Mesendoderm (in vitro differentiated cells): ENCODE measurements at regions not wholly inside any gene's neighbourhood (a gene's known extent, or its start where the extent isn't known, plus 50 kb on each side); places are given as distances from the start of the nearest gene placed in this dataset.

ENCODE experiments used
- DNase-seq: peaks from one replicate; pipeline ENCODE4 v3.0.0; 2013
- H2AK5ac ChIP-seq: 2 replicates; pipeline ENCODE4 v1.6.1; 2013; ENCODE audit warnings: low read length, inconsistent platforms
- H2BK120ac ChIP-seq: 2 replicates; pipeline ENCODE4 v1.6.1; 2013; ENCODE audit warnings: low read depth, mild to moderate bottlenecking, low read length, moderate library complexity, mixed read lengths
- H2BK15ac ChIP-seq: replicated peaks from 2 replicates; pipeline ENCODE4 v1.6.1; 2013; ENCODE audit warnings: low read depth, mild to moderate bottlenecking, moderate library complexity
- H2BK5ac ChIP-seq: 2 replicates; pipeline ENCODE4 v1.6.1; 2013; ENCODE audit warnings: low read length, inconsistent platforms
- H3K18ac ChIP-seq: 2 replicates; pipeline ENCODE4 v1.6.1; 2013; ENCODE audit warnings: mild to moderate bottlenecking, low read length, mixed read lengths
- H3K23ac ChIP-seq: one replicate; pipeline ENCODE4 v1.6.1; 2013; ENCODE audit warnings: low read length
- H3K27ac ChIP-seq: 2 replicates; pipeline ENCODE4 v1.5.1; 2013; ENCODE audit warnings: low read depth, mild to moderate bottlenecking, inconsistent platforms, low read length, moderate library complexity
- H3K27me3 ChIP-seq: 2 replicates; pipeline ENCODE4 v1.6.1; 2013; ENCODE audit warnings: low read length, control low read depth, mild to moderate bottlenecking, inconsistent platforms; ENCODE audit not compliant: insufficient read depth, poor library complexity
- H3K36me3 ChIP-seq: 2 replicates; pipeline ENCODE4 v1.6.1; 2013; ENCODE audit warnings: low read length, inconsistent platforms; ENCODE audit not compliant: control insufficient read depth, insufficient read depth
- H3K4ac ChIP-seq: one replicate; pipeline ENCODE4 v1.6.1; 2013; ENCODE audit warnings: low read depth, mild to moderate bottlenecking, low read length, moderate library complexity
- H3K4me1 ChIP-seq: 2 replicates; pipeline ENCODE4 v1.6.1; 2013; ENCODE audit warnings: low read depth, low read length, inconsistent platforms; ENCODE audit not compliant: control insufficient read depth
- H3K4me2 ChIP-seq: 2 replicates; pipeline ENCODE4 v1.6.1; 2013; ENCODE audit warnings: low read length
- H3K4me3 ChIP-seq: 2 replicates; pipeline ENCODE4 v1.5.1; 2013; ENCODE audit warnings: mild to moderate bottlenecking, low read length
- H3K56ac ChIP-seq: one replicate; pipeline ENCODE4 v1.6.1; 2013; ENCODE audit warnings: low read length
- H3K79me1 ChIP-seq: 2 replicates; pipeline ENCODE4 v1.6.1; 2013; ENCODE audit warnings: low read length, inconsistent platforms
- H3K79me2 ChIP-seq: 2 replicates; pipeline ENCODE4 v1.6.1; 2013; ENCODE audit warnings: mild to moderate bottlenecking, low read length; ENCODE audit not compliant: control insufficient read depth, insufficient read depth
- H3K9ac ChIP-seq: 2 replicates; pipeline ENCODE4 v1.6.1; 2013; ENCODE audit warnings: low read length, inconsistent platforms
- H4K5ac ChIP-seq: one replicate; pipeline ENCODE4 v1.6.1; 2013; ENCODE audit warnings: low read length
- H4K8ac ChIP-seq: one replicate; pipeline ENCODE4 v1.6.1; 2013; ENCODE audit warnings: low read depth, mild to moderate bottlenecking, control low read depth, low read length, moderate library complexity
- WGBS: extraction: QIAGEN DNeasy Blood & Tissue Kit; methylation state at CpG from one replicate; pipeline ENCODE4 v1.1.7; 2013; ENCODE audit warnings: low lambda C conversion rate, missing lambda C conversion rate; ENCODE audit not compliant: insufficient coverage; ENCODE audit errors: extremely low coverage; 5-methylcytosine and 5-hydroxymethylcytosine counted together

DNA sequence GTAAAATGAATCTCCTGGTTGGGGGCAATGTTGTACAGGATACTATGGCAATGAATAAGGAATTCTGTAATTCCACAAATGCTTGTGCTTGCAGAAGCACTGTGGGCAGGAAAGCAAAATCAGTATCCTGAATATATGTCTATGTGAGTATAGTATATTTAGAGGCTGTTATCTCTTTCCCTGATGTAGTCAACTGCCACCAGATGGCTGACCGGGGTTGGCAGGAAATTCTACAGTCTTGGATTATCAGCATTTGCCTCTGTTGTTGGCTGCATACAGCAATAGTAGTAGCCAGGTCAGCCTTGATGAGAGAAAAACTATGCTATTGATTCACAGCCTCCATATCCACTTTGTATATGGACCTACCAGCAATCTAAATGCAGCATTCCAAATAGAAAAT, 425.1 kb upstream of the JAG1 start:
- no CpG with 5 or more reads among the region's 1 CpG for WGBS
- Histone ChIP-seq H2BK5ac (no peak overlapping the region), H3K79me2 (no peaks in the 10 kb centered on the region), H3K27ac (no peak overlapping the region), H2BK15ac (no peak overlapping the region), H3K27me3 (no peaks in the 10 kb centered on the region), H3K18ac (no peak overlapping the region), H3K23ac (no peak overlapping the region), H3K36me3 (no peaks in the 10 kb centered on the region), H3K4me2 (no peak overlapping the region), H2AK5ac (no peak overlapping the region), H4K5ac (no peak overlapping the region), H3K79me1 (no peaks in the 10 kb centered on the region), H3K56ac (no peak overlapping the region), H2BK120ac (no peak overlapping the region), H3K4ac (no peak overlapping the region), H3K4me3 (no peak overlapping the region), H4K8ac (no peak overlapping the region), H3K9ac (no peak overlapping the region), H3K4me1 (no peaks in the 10 kb centered on the region)
- peak; percentile 20 for DNase-seq

DNA sequence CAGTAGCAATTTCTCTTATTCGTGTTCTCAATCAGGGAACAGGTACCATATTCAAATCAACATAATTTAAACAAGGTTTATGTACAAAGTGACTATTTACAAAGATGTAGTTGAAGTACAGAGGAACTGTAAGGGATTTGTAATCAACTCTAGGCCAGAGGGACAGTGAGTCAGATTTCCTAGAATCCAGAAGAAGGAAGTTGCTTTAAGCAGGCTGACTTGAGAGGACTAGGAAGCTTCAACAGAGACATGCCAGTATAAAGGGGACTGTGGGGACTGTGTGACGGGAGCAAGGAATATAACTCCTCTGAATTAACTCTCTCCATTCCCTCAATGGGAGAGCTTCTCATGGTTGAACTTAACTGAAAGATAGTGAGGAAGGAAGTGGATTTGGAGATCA, 427.4 kb upstream of the JAG1 start:
- H3K79me1 ChIP-seq, result no peaks in the 10 kb centered on the region
- no peak overlapping the region for H3K18ac ChIP-seq
- no peak overlapping the region for H2AK5ac ChIP-seq
- H3K27ac ChIP-seq, result no peak overlapping the region
- DNase-seq, result no peak
- no peak overlapping the region for H2BK120ac ChIP-seq
- H2BK15ac ChIP-seq, result no peak overlapping the region
- no peaks in the 10 kb centered on the region for H3K79me2 ChIP-seq
- no peak overlapping the region for H4K5ac ChIP-seq
- H3K4ac ChIP-seq, result no peak overlapping the region
- no peak overlapping the region for H4K8ac ChIP-seq
- no peak overlapping the region for H3K4me3 ChIP-seq
- H3K9ac ChIP-seq, result no peak overlapping the region
- no peaks in the 10 kb centered on the region for H3K36me3 ChIP-seq
- H3K4me1 ChIP-seq, result no peaks in the 10 kb centered on the region
- no peak overlapping the region for H3K23ac ChIP-seq
- no peak overlapping the region for H2BK5ac ChIP-seq
- no peaks in the 10 kb centered on the region for H3K27me3 ChIP-seq
- no peak overlapping the region for H3K56ac ChIP-seq
- WGBS, result no CpG with 5 or more reads among the region's 2 CpGs
- H3K4me2 ChIP-seq, result no peak overlapping the region

DNA sequence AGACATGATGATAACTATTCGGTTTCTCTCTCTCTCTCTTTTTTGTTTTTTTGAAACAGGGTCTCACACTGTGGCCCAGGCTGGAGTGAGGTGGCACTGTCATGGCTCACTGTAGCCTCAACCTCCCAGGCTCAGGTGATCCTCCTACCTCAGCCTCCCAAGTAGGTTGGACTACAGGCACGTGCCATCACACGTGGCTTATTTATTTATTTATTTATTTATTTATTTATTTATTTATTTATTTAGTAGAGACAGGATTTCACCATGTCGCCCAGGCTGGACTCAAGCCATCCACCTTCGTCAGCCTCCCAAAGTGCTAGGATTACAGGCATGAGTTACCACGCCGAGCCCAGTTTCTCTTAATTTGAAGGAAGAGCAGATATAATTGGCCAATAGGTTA, 427.9 kb upstream of the JAG1 start:
- Histone ChIP-seq H2BK120ac (no peak overlapping the region), H3K27ac (no peak overlapping the region), H2BK15ac (no peak overlapping the region), H3K36me3 (no peaks in the 10 kb centered on the region), H3K56ac (no peak overlapping the region), H3K4me2 (no peak overlapping the region), H3K23ac (no peak overlapping the region), H3K9ac (no peak overlapping the region), H3K27me3 (no peaks in the 10 kb centered on the region), H3K18ac (no peak overlapping the region), H3K79me2 (no peaks in the 10 kb centered on the region), H2AK5ac (no peak overlapping the region), H3K4me3 (no peak overlapping the region), H3K4me1 (no peaks in the 10 kb centered on the region), H3K4ac (no peak overlapping the region), H2BK5ac (no peak overlapping the region), H4K5ac (no peak overlapping the region), H3K79me1 (no peaks in the 10 kb centered on the region), H4K8ac (no peak overlapping the region)
- WGBS, result no CpG with 5 or more reads among the region's 7 CpGs
- no peak for DNase-seq

DNA sequence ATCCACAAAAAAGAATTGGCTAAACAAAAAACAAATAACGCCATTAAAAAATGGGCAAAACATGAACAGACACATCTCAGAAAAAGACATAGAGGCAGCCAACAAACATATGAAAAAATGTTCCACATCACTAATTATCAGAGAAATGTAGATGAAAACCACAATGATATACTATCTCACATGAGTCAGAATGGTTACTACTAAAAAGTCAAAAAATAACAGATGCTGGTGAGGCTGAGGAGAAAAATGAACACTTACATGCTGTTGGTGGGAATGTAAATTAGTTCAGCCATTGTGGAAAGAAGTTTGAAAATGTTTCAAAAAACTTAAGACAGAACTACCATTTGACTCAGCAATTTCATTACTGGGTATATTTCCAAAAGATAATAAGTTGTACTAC, 430.1 kb upstream of the JAG1 start:
- Histone ChIP-seq H3K36me3 (no peaks in the 10 kb centered on the region), H3K56ac (no peak overlapping the region), H3K79me1 (no peaks in the 10 kb centered on the region), H3K4me1 (peaks cover 4% of the 10 kb centered on the region), H3K18ac (no peak overlapping the region), H3K27me3 (no peaks in the 10 kb centered on the region), H4K8ac (no peak overlapping the region), H3K4me2 (no peak overlapping the region), H3K4ac (no peak overlapping the region), H3K9ac (no peak overlapping the region), H3K4me3 (no peak overlapping the region), H3K79me2 (no peaks in the 10 kb centered on the region), H4K5ac (no peak overlapping the region), H2BK5ac (no peak overlapping the region), H3K23ac (no peak overlapping the region), H3K27ac (no peak overlapping the region), H2BK15ac (no peak overlapping the region), H2BK120ac (no peak overlapping the region), H2AK5ac (no peak overlapping the region)
- WGBS, result no CpG with 5 or more reads among the region's 1 CpG
- no peak for DNase-seq

DNA sequence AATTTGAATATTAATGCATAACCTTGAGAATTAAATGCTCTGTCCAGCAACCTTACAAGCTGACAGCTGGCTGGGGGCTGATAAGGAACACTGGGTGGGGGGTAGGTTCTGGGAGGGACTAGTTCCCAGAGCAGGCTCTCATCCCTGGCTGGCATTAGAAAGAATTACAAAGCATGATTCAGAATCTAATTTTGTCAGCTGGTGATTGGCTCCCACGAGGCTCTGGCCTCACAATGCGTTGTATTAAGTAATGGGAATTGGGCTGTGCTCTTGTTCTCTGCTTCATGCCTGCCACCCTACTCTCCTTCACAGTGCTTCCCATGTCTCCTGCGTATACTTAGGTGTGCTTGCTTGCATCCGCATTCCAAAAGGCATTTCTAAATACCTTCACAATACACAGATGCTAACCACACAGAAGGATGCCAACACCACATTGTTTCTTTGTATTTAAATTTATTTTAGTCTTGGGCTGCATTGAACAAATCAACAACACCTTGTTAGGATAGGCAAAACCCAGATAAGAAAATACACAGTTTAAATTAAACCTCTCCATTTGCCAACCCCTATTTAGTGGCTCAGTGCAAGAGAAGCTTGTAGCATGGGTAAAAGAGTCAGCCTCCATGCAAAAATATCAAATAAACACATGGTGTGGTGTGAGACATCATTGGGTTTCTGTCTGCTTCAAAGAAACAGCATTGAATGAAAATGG, 434.5 kb upstream of the JAG1 start:
- no peaks in the 10 kb centered on the region for H3K36me3 ChIP-seq
- H3K27ac ChIP-seq, result no peak overlapping the region
- no peak overlapping the region for H3K18ac ChIP-seq
- H2BK15ac ChIP-seq, result no peak overlapping the region
- H4K8ac ChIP-seq, result no peak overlapping the region
- DNase-seq, result peak; percentile 76
- H3K9ac ChIP-seq, result no peak overlapping the region
- H3K56ac ChIP-seq, result no peak overlapping the region
- no peak overlapping the region for H2BK5ac ChIP-seq
- H2AK5ac ChIP-seq, result no peak overlapping the region
- WGBS, result no CpG with 5 or more reads among the region's 4 CpGs
- no peak overlapping the region for H3K23ac ChIP-seq
- no peaks in the 10 kb centered on the region for H3K79me1 ChIP-seq
- H3K79me2 ChIP-seq, result no peaks in the 10 kb centered on the region
- peaks cover 4% of the 10 kb centered on the region for H3K4me1 ChIP-seq
- no peak overlapping the region for H2BK120ac ChIP-seq
- H3K4me3 ChIP-seq, result no peak overlapping the region
- no peaks in the 10 kb centered on the region for H3K27me3 ChIP-seq
- H3K4ac ChIP-seq, result no peak overlapping the region
- H4K5ac ChIP-seq, result no peak overlapping the region
- H3K4me2 ChIP-seq, result no peak overlapping the region

DNA sequence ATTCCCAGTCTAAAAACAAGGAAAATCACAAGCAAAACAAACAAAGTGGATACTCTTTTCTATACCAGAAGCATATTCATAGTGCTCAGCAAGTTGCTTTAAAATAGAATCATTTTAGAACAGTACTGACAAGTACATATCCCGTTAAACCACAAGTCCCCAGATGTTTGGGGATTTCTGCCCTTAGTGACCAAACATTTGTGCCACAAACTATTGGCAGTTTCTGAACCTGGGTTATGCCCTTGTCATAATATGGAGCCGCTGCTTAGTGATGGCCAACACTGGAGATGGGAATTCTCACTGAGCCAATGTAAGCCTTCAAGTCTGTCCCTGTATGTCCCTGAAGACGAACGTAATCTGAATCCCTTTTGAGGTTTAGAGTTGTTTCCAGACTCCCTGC, 436.7 kb upstream of the JAG1 start:
- Histone ChIP-seq H3K79me1 (no peaks in the 10 kb centered on the region), H4K8ac (no peak overlapping the region), H3K4me1 (peaks cover 4% of the 10 kb centered on the region), H3K36me3 (no peaks in the 10 kb centered on the region), H3K4me3 (no peak overlapping the region), H2BK15ac (no peak overlapping the region), H3K18ac (no peak overlapping the region), H3K27me3 (no peaks in the 10 kb centered on the region), H2BK5ac (no peak overlapping the region), H2AK5ac (no peak overlapping the region), H3K4ac (no peak overlapping the region), H3K9ac (no peak overlapping the region), H2BK120ac (no peak overlapping the region), H3K79me2 (no peaks in the 10 kb centered on the region), H3K27ac (no peak overlapping the region), H4K5ac (no peak overlapping the region), H3K23ac (no peak overlapping the region), H3K4me2 (no peak overlapping the region), H3K56ac (no peak overlapping the region)
- no CpG with 5 or more reads among the region's 4 CpGs for WGBS
- DNase-seq, result no peak
